ENCODE measurements at regions not wholly inside any gene's neighbourhood (a gene's known extent, or its start where the extent isn't known, plus 50 kb on each side); places are given as distances from the start of the nearest gene placed in this dataset.

DNA sequence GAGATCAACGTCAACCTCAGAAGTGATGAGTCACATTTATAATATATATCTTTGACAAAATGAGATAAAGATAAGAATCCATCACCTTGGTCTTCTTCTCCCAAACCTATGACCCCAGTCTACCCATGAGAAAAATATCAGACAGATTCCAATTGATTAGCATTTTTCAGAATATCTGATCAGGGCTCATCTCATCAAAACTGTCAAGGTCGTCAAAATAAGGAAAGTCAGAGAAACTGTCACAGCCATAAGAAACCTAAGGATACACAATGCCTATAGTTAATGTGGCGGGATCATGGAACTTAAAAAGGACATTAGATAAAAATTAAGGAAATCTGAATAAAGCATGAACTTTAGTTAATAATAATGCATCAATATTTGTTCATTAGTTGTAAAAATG is 374.1 kb downstream of the FAT4 start:
- intact Hi-C loops (cut with DNase I; ENCODE audit: low total_unique reads): no loop called here
- WGBS, 2 donors: 85 to 90% methylated on average over 3 of the region's 3 CpGs
- H3K4me3 ChIP-seq (ENCODE audit: low read depth, poor library complexity, severe bottlenecking): no peak overlapping the region
- no peak for DNase-seq (ENCODE audit: low spot score in 2 of 2)
- TF ChIP-seq, protein P1, sequence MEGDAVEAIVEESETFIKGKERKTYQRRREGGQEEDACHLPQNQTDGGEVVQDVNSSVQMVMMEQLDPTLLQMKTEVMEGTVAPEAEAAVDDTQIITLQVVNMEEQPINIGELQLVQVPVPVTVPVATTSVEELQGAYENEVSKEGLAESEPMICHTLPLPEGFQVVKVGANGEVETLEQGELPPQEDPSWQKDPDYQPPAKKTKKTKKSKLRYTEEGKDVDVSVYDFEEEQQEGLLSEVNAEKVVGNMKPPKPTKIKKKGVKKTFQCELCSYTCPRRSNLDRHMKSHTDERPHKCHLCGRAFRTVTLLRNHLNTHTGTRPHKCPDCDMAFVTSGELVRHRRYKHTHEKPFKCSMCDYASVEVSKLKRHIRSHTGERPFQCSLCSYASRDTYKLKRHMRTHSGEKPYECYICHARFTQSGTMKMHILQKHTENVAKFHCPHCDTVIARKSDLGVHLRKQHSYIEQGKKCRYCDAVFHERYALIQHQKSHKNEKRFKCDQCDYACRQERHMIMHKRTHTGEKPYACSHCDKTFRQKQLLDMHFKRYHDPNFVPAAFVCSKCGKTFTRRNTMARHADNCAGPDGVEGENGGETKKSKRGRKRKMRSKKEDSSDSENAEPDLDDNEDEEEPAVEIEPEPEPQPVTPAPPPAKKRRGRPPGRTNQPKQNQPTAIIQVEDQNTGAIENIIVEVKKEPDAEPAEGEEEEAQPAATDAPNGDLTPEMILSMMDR (IDR thresholded peaks at IDR 0.05): no peak
- no peak for TF ChIP-seq POLR2A (IDR thresholded peaks at IDR 0.05)

DNA sequence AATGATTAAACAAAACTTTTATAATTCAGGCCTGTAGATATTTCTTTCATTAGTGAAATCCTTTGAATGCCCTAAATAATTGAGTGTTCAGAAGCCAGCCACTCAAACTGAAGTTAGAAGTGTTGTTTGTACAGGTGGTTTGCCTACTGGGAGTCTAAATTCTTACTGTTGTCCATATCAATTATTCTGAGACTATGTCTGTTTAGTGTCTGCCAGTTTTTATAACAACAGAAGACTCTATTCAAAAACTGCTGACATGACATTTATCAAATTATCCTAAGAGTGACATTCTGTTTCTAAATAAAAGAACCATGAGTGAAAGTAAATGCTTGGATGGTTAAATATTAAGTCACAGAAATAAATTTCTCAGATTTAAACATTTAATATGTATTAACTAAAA is 375.1 kb downstream of the FAT4 start:
- TF ChIP-seq, protein P1 (IDR thresholded peaks at IDR 0.05): no peak
- no peak for TF ChIP-seq POLR2A (IDR thresholded peaks at IDR 0.05)
- no peak for DNase-seq (ENCODE audit: low spot score in 2 of 2)
- intact Hi-C loops (cut with DNase I; ENCODE audit: low total_unique reads): no loop called here
- H3K4me3 ChIP-seq (ENCODE audit: low read depth, poor library complexity, severe bottlenecking): no peak overlapping the region

DNA sequence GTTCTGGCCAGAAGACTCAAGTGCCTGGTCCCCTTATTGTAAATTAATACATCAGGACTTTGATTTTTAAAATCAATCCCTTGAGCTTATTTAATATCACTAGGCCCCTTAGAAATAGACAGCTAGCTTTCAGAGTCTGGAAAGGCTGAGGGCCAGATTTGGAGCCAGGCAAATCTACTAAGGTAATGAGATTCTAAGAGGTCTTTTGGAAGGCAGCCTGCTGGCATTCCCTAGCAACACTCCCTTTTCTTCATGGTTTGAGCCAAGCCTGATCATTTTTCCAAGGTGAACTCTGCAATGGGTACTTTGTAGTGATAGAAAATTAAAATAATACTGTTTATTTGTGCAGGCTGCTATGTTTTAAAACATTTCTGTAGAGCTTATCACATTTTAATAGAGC is 378.5 kb downstream of the FAT4 start:
- intact Hi-C loops (cut with DNase I; ENCODE audit: low total_unique reads): no loop called here
- no peak for DNase-seq (ENCODE audit: low spot score in 2 of 2)
- no peak overlapping the region for H3K4me3 ChIP-seq (ENCODE audit: low read depth, poor library complexity, severe bottlenecking)
- TF ChIP-seq POLR2A (IDR thresholded peaks at IDR 0.05): no peak
- TF ChIP-seq, protein P1 (IDR thresholded peaks at IDR 0.05): no peak

DNA sequence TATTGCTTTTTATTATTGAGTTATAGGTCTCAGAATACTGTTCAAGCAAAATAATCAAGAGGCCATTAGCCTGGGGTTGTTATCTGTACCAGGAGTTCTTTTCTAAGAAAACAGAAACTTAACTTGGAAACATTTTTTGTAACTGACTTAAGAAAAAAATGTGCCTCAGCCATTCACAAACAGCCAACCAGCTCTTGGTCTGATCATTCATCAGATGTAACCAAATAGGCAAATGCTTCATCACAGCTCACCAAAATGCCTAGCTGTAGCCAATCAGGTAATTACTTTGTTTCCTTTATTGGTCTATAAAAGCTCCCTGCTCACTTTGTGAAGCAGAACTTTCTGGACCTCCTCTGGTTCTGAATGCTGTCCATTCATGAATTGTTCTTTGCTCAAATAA is 387.7 kb downstream of the FAT4 start:
- TF ChIP-seq, protein P1 (IDR thresholded peaks at IDR 0.05): no peak
- no peak for TF ChIP-seq POLR2A (IDR thresholded peaks at IDR 0.05)
- H3K4me3 ChIP-seq (ENCODE audit: low read depth, poor library complexity, severe bottlenecking): no peak overlapping the region
- DNase-seq (ENCODE audit: low spot score in 2 of 2): no peak
- intact Hi-C loops (cut with DNase I; ENCODE audit: low total_unique reads): no loop called here

DNA sequence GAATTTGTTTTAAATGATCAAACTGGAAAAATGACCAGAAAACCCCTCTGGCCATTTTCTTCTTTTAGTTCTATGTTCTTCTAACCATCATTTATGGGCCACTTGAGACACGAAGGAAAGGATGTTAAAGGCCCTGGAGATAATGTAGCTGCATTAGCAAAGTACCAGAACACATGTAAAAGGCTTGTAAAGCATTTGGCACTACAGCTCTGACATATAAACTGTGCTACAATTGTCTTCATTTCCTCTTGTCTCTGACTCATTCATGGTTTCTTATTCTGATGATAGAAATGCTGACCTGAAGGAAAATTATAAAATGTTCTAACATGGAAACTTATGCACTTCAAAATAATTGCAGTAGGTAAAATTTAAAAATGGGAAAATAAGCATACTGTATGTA is 388.7 kb downstream of the FAT4 start:
- WGBS, 2 donors: 23 to 27% methylated on average over 1 of the region's 1 CpG
- intact Hi-C loops (cut with DNase I; ENCODE audit: low total_unique reads): no loop called here
- H3K4me3 ChIP-seq (ENCODE audit: low read depth, poor library complexity, severe bottlenecking): no peak overlapping the region
- no peak for DNase-seq (ENCODE audit: low spot score in 2 of 2)
- TF ChIP-seq, protein P1 (IDR thresholded peaks at IDR 0.05): no peak
- no peak for TF ChIP-seq POLR2A (IDR thresholded peaks at IDR 0.05)

DNA sequence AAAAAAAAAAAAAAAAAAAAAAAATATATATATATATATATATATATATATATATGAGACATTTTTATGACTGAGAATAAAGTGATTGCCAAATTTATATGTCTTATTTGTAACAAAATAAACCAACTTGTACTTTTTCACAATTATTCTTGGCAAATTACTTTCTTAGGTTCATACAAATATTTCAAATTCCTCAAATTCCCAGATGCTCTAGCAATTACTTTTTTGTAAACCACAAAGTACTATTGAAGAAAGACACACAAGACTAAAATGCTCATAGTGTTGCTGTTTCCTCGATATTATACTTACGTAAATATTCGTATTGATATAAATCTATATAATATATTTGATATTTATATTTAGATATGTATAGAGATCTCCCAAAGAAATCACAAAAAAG is 390.0 kb downstream of the FAT4 start:
- TF ChIP-seq POLR2A (IDR thresholded peaks at IDR 0.05): no peak
- TF ChIP-seq, protein P1 (IDR thresholded peaks at IDR 0.05): no peak
- WGBS, 2 donors: 61 to 74% methylated on average over 3 of the region's 3 CpGs
- intact Hi-C loops (cut with DNase I; ENCODE audit: low total_unique reads): no loop called here
- DNase-seq (ENCODE audit: low spot score in 2 of 2): no peak
- H3K4me3 ChIP-seq (ENCODE audit: low read depth, poor library complexity, severe bottlenecking): no peak overlapping the region

Measured in lower leg skin (tissue), 4 donors.